OCI-LY1 (cell line): ENCODE measurements at regions not wholly inside any gene's neighbourhood (a gene's known extent, or its start where the extent isn't known, plus 50 kb on each side); places are given as distances from the start of the nearest gene placed in this dataset.

Experiments used
- CTCF ChIP-seq: fragments of 200-600 bp; sonication (generic), shearing (Covaris generic); IDR thresholded peaks from 2 replicates; pipeline ENCODE4 v1.5.1; 2017; ENCODE audit warnings: mild to moderate bottlenecking, antibody characterized with exemption, low read length, moderate library complexity, mixed read lengths
- EZH2 ChIP-seq: fragments of 200-600 bp; sonication (generic), shearing (Covaris generic); IDR thresholded peaks from 2 replicates; pipeline ENCODE4 v1.8.0; 2017; ENCODE audit warnings: borderline replicate concordance, mixed run types, mild to moderate bottlenecking, antibody characterized with exemption, low read length, moderate library complexity, mixed read lengths

DNA sequence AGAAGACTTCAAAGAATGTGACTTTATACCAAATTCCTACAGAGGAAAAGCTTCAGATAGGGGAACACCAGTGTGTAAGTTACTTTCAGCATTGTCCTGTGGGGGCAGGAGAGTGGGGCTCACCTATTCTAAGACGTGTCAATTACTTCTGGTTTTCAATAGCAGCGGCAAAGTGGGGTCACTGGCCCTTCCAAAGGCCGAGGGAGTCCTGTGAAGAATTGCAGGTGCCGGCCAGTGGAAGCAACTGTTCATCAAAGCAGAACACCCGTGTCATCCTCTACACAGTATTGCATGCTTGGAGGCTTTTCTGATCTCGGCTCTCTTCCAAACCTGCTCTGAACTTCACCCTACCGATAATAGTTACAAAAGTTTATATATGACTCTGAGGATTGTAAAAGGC lies 1176.5 kb upstream of the TMEFF2 start:
- TF ChIP-seq EZH2 (no peak), CTCF (no peak)
